GM12878 (cell line): ENCODE measurements at regions not wholly inside any gene's neighbourhood (a gene's known extent, or its start where the extent isn't known, plus 50 kb on each side); places are given as distances from the start of the nearest gene placed in this dataset.

ENCODE experiments used
- ATAC-seq: fragments of 200-7000 bp; cut with Tn5 transposase; 3 replicates; pipeline ENCODE4 v1.9.1; 2020; ENCODE audit warnings: mild to moderate bottlenecking, moderate library complexity
- BruUV-seq: library from RNA; stranded (reverse); fragments of 400-500 nt; replicated peaks from 2 replicates; lab custom pipeline; 2021; lab: Mats Ljungman, UMichigan
- CTCF ChIA-PET: fragments of 300-600 bp; sonication (Branson Sonifier 250); formaldehyde crosslinking; extraction: SDS; loops from one replicate; lab custom pipeline; 2021; ENCODE audit warnings: inconsistent platforms; lab: Yijun Ruan, JAX
- POLR2A ChIA-PET: fragments of 350-600 bp; formaldehyde crosslinking; extraction: SDS; loops from one replicate; lab custom pipeline; 2021; ENCODE audit warnings: inconsistent platforms; lab: Charles Lee
- RAD21 ChIA-PET: fragments of 300-600 bp; sonication (Branson Sonifier 250); formaldehyde crosslinking; loops from one replicate; lab custom pipeline; 2023; ENCODE audit warnings: antibody characterized with exemption; ENCODE audit not compliant: unreplicated experiment; lab: Charles Lee
- SMC1A ChIA-PET: fragments of 300-600 bp; sonication (Branson Sonifier 250); formaldehyde crosslinking; loops from one replicate; lab custom pipeline; 2023; ENCODE audit not compliant: unreplicated experiment, uncharacterized antibody; lab: Charles Lee
- DNase-seq: peaks from one replicate; pipeline ENCODE4 v3.0.0-alpha.2; 2011; ENCODE audit warnings: low read depth, low spot score
- FAIRE-seq: peaks from 3 replicates; lab custom pipeline; 2011; peaks lifted over from hg19 to GRCh38; lab: Jason Lieb, UNC
- H2AFZ ChIP-seq: 2 replicates; pipeline ENCODE4 v1.6.0; 2011; ENCODE audit warnings: low read depth, low read length, control low read depth; ENCODE audit not compliant: control insufficient read depth
- H3K27ac ChIP-seq: 2 replicates; pipeline ENCODE4 v1.5.1; 2011; ENCODE audit warnings: control low read depth; ENCODE audit not compliant: control insufficient read depth, insufficient read depth
- H3K27me3 ChIP-seq, 2 experiments: replicated peaks in 1 of 2; 2 replicates each; pipeline versions ENCODE4 v1.6.0 to v1.6.1; 2011; ENCODE audit warnings: low read length in 1 of 2; ENCODE audit not compliant: control insufficient read depth in 2 of 2, insufficient read depth in 2 of 2
- H3K36me3 ChIP-seq, 2 experiments: 2 replicates each; pipeline ENCODE4 v1.5.1; 2011; ENCODE audit warnings: low read length in 1 of 2; ENCODE audit not compliant: control insufficient read depth in 2 of 2, insufficient read depth in 2 of 2
- H3K4me1 ChIP-seq: 2 replicates; pipeline ENCODE4 v1.6.1; 2011; ENCODE audit warnings: mild to moderate bottlenecking, low read length, moderate library complexity, mixed read lengths; ENCODE audit not compliant: control insufficient read depth, insufficient read depth
- H3K4me2 ChIP-seq: 2 replicates; pipeline ENCODE4 v1.6.0; 2011; ENCODE audit warnings: control low read depth; ENCODE audit not compliant: control insufficient read depth, insufficient read depth
- H3K4me3 ChIP-seq: fragments of 200-600 bp; sonication (generic); 2 replicates; pipeline ENCODE4 v1.5.1; 2016
- H3K79me2 ChIP-seq: 2 replicates; pipeline ENCODE4 v1.6.0; 2011; ENCODE audit warnings: low read length; ENCODE audit not compliant: control insufficient read depth, insufficient read depth
- H3K9ac ChIP-seq: 2 replicates; pipeline ENCODE4 v1.8.0; 2011; ENCODE audit warnings: low read length, control low read depth, mixed read lengths; ENCODE audit not compliant: control insufficient read depth, insufficient read depth
- H3K9me3 ChIP-seq: replicated peaks from 3 replicates; pipeline ENCODE4 v1.5.1; 2011; ENCODE audit warnings: mild to moderate bottlenecking, low read length; ENCODE audit not compliant: control insufficient read depth, insufficient read depth
- H4K20me1 ChIP-seq: 2 replicates; pipeline ENCODE4 v1.6.0; 2011; ENCODE audit not compliant: control insufficient read depth, insufficient read depth
- BACH1 ChIP-seq: fragments of 450-650 bp; IDR thresholded peaks from 2 replicates; pipeline ENCODE4 v1.6.1; 2017; ENCODE audit warnings: mild to moderate bottlenecking, borderline replicate concordance
- CBX3 ChIP-seq: fragments of 200-600 bp; sonication (generic); IDR thresholded peaks from 2 replicates; pipeline ENCODE4 v1.6.1; 2016; ENCODE audit warnings: low read depth, borderline replicate concordance
- CHD4 ChIP-seq: fragments of 200-600 bp; sonication (generic); IDR thresholded peaks from 2 replicates; pipeline ENCODE4 v1.6.1; 2016; ENCODE audit warnings: mild to moderate bottlenecking
- EGR1 ChIP-seq, 2 experiments: IDR thresholded peaks; 1 replicate in 1 of 2; 2 replicates in 1 of 2; pipeline ENCODE4 v1.6.1; 2011 to 2012; ENCODE audit warnings: low read depth in 2 of 2, low read length in 2 of 2, borderline replicate concordance in 1 of 2, mild to moderate bottlenecking in 1 of 2, moderate library complexity in 1 of 2
- HCFC1 ChIP-seq: fragments of 150-350 bp; IDR thresholded peaks from 2 replicates; pipeline ENCODE4 v1.6.1; 2014; ENCODE audit warnings: low read length
- HDGF ChIP-seq: fragments of 450-650 bp; IDR thresholded peaks from 2 replicates; pipeline ENCODE4 v1.6.1; 2016; ENCODE audit warnings: antibody characterized with exemption
- IRF4 ChIP-seq: IDR thresholded peaks from 2 replicates; pipeline ENCODE4 v1.6.1; 2011; ENCODE audit warnings: low read depth, low read length
- IRF5 ChIP-seq: fragments of 450-650 bp; IDR thresholded peaks from 2 replicates; pipeline ENCODE4 v1.6.1; 2017; ENCODE audit warnings: borderline replicate concordance
- JUNB ChIP-seq: IDR thresholded peaks from 2 replicates; pipeline ENCODE4 v1.6.1; 2016; ENCODE audit warnings: antibody characterized with exemption, mild to moderate bottlenecking
- MEF2A ChIP-seq: IDR thresholded peaks from 2 replicates; pipeline ENCODE4 v1.6.1; 2011; ENCODE audit warnings: low read depth, mild to moderate bottlenecking, low read length, moderate library complexity; ENCODE audit not compliant: insufficient read depth
- NR2C1 ChIP-seq: fragments of 450-650 bp; IDR thresholded peaks from 2 replicates; pipeline ENCODE4 v1.6.1; 2017; ENCODE audit warnings: antibody characterized with exemption, mild to moderate bottlenecking, moderate library complexity
- NRF1 ChIP-seq: conservative IDR thresholded peaks from 2 replicates; pipeline ENCODE4 v1.6.1; 2011; ENCODE audit warnings: mild to moderate bottlenecking, low read depth, low read length, improper control_type of control experiment
- PML ChIP-seq: IDR thresholded peaks from 2 replicates; pipeline ENCODE4 v1.6.1; 2012; ENCODE audit warnings: low read length, inconsistent platforms
- SIX5 ChIP-seq: IDR thresholded peaks from 2 replicates; pipeline ENCODE4 v1.6.1; 2011; ENCODE audit warnings: mild to moderate bottlenecking, low read depth, low read length, moderate library complexity; ENCODE audit not compliant: severe bottlenecking
- SMC3 ChIP-seq: IDR thresholded peaks from 2 replicates; pipeline ENCODE4 v1.6.1; 2011; ENCODE audit warnings: low read length, improper control_type of control experiment, borderline replicate concordance
- SPI1 ChIP-seq: IDR thresholded peaks from 2 replicates; pipeline ENCODE4 v1.6.1; 2011; ENCODE audit warnings: low read depth, mild to moderate bottlenecking, low read length, moderate library complexity, borderline replicate concordance; ENCODE audit not compliant: insufficient read depth
- TAF1 ChIP-seq: IDR thresholded peaks from 2 replicates; pipeline ENCODE4 v1.6.1; 2011; ENCODE audit warnings: mild to moderate bottlenecking, low read depth, low read length, borderline replicate concordance
- ZNF207 ChIP-seq: fragments of 450-650 bp; IDR thresholded peaks from 2 replicates; pipeline ENCODE4 v1.6.1; 2014; ENCODE audit warnings: antibody characterized with exemption, mild to moderate bottlenecking, borderline replicate concordance
- WGBS: methylation state at CpG from one replicate; pipeline ENCODE4 v1.1.6; 2016; ENCODE audit warnings: low lambda C conversion rate; ENCODE audit not compliant: insufficient replicate concordance, insufficient coverage; ENCODE audit errors: missing lambda C conversion rate; 5-methylcytosine and 5-hydroxymethylcytosine counted together
- in situ Hi-C: fragments of 300-500 bp; cut with MboI; formaldehyde crosslinking; loops from 9 replicates; pipeline ENCODE4 v1.14.3; 2018; ENCODE audit warnings: mixed read lengths
- intact Hi-C: fragments of 100-400 bp; cut with micrococcal nuclease; formaldehyde crosslinking; loops from one replicate; pipeline ENCODE4 v1.14.2; 2022; ENCODE audit not compliant: unreplicated experiment

- in situ Hi-C loops: no loop called here
- H3K9ac ChIP-seq: no peak overlapping the region
- BruUV-seq: no TSS peak
- RAD21 ChIA-PET: no interaction called here
- no peaks in the 10 kb centered on the region for H4K20me1 ChIP-seq
- FAIRE-seq (no peak), DNase-seq (no peak)
- 38% methylated on average over 1 of the region's 2 CpGs for WGBS
- H3K4me1 ChIP-seq: no peaks in the 10 kb centered on the region
- H3K27ac ChIP-seq: no peak overlapping the region
- no peaks in the 10 kb centered on the region for H3K79me2 ChIP-seq
- intact Hi-C loops: no loop called here
- TF ChIP-seq SIX5 (no peak), BACH1 (no peak), CBX3 (no peak), IRF5 (no peak), PML (no peak), CHD4 (no peak), NRF1 (no peak)
- TF ChIP-seq, all 136 proteins: peak for 0
- no peak overlapping the region for H3K4me3 ChIP-seq
- no peak overlapping the region for H3K4me2 ChIP-seq
- POLR2A ChIA-PET: no interaction called here
- H3K9me3 ChIP-seq: no peaks in the 10 kb centered on the region
- no peaks in the 10 kb centered on the region for H3K27me3 ChIP-seq
- ATAC-seq: no peak
- H2AFZ ChIP-seq: no peak overlapping the region
- CTCF ChIA-PET: no interaction called here
- SMC1A ChIA-PET: no interaction called here
- H3K36me3 ChIP-seq: no peaks in the 10 kb centered on the region
Measured at GRCh38 chr3:67765575-67765974, 111.2 kb upstream of the SUCLG2 start.

- Histone ChIP-seq H4K20me1 (no peaks in the 10 kb centered on the region), H3K27ac (no peak overlapping the region), H3K79me2 (no peaks in the 10 kb centered on the region), H3K9ac (no peak overlapping the region), H3K36me3 (no peaks in the 10 kb centered on the region), H3K4me3 (no peak overlapping the region), H3K27me3 (no peaks in the 10 kb centered on the region), H2AFZ (no peak overlapping the region), H3K4me2 (no peak overlapping the region), H3K4me1 (no peaks in the 10 kb centered on the region), H3K9me3 (no peaks in the 10 kb centered on the region)
- BruUV-seq: no TSS peak
- FAIRE-seq: no peak
- SMC1A ChIA-PET: no interaction called here
- intact Hi-C loops (no loop called here), in situ Hi-C loops (no loop called here)
- WGBS: 7% methylated on average over 1 of the region's 1 CpG
- DNase-seq: no peak
- POLR2A ChIA-PET: interaction anchor here (0.5 kb wide), 1 partner anchor 181 kb away, joined by 5 read pairs; no protein-coding TSS in a partner anchor
- CTCF ChIA-PET: no interaction called here
- no peak for ATAC-seq
- RAD21 ChIA-PET: no interaction called here
- no peak for TF ChIP-seq HDGF
- no peak for TF ChIP-seq JUNB
- no peak for TF ChIP-seq MEF2A
- TF ChIP-seq EGR1 (IDR thresholded peaks at IDR 0.05; ENCODE audit: borderline replicate concordance in 1 of 2, low read depth in 2 of 2, low read length in 2 of 2): no peak
- TF ChIP-seq TAF1: no peak
- TF ChIP-seq NR2C1: no peak
- no peak for TF ChIP-seq SPI1
- no peak for TF ChIP-seq IRF4
- TF ChIP-seq SMC3: no peak
- no peak for TF ChIP-seq HCFC1
- no peak for TF ChIP-seq ZNF207
Measured at GRCh38 chr3:67745296-67745695, 90.9 kb upstream of the SUCLG2 start.
